ENCODE measurements at regions not wholly inside any gene's neighbourhood (a gene's known extent, or its start where the extent isn't known, plus 50 kb on each side); places are given as distances from the start of the nearest gene placed in this dataset.

DNA sequence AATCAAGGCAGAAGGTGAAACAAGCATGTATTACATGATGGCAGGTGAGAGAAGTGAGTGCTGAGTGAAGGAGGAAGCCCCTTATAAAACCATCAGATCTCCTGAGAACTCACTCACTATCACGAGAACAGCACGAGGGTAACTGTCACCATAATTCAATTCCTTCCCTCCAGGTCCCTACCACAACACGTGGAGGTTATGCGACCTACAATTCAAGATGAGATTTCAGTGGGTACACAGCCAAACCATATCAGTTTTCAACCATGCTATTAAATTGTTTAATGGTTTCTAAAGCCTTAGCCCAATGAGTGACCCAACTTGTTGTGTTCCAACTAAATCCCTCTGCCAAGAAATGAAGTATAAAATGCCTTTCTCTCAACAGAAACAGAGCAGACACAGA is 519.8 kb downstream of the GBA3 start:
- DNase-seq (ENCODE audit: extremely low read depth, low read depth) = no peak

DNA sequence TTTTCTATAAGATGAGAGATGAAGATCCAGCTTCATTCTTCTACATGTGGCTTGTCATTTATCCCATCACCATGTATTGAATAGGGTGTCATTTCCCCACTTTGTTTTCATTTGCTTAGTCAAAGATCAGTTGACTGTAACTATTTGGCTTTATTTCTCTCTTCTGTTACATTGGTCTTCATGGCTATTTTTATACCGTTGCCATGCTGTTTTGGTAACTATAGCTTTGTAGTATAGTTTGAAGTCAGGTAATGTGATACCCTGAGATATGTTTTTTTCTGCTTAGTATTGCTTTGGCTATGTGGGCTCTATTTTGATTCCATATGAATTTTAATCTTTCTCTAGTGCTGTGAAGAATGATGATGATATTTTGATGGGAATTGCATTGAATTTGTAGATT is 514.3 kb downstream of the GBA3 start:
- DNase-seq (ENCODE audit: extremely low read depth, low read depth) = no peak

DNA sequence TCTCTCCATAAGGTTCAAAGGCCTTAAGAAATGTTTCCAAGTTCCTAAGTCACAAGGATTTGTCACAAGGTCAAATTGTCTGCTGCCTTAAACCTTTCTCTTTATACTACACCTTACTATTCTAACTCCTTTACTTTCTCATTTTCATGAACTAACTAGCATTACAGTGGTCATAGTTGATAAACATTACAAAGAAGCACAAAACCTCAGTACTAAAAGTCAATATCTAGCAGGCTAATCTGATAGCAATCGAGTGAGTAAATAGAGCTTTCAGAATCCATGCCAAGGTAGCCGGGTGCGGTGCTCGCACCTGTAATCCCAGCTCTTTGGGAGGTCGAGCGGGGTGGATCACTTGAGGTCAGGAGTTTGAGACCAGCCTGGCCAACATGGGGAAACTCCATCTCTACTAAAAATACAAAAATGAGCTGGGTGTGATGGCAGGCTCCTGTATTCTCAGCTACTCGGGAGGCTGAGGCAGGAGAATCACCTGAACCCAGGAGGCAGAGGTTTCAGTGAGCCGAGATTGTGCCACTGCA is 510.0 kb downstream of the GBA3 start:
- DNase-seq (ENCODE audit: extremely low read depth, low read depth) = no peak

DNA sequence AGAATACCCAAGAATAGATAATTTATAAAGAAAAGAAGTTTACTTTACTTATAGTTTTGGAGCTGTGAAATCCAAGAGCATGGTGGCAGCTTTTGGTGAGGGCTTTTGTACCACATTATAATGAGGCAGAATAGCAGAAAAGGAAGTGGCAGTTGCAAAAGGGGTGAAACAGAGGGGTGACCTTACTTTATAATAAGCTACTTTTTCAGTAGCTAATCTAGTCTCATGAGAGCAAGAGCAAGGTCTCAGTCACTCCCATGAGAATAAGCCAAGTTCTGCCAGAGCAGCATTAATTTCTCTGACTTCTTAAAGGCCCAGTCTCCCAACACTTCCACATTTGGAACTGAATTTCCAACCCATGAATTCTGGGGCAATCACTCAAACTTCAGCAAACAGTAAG is 502.0 kb downstream of the GBA3 start:
- no peak for DNase-seq (ENCODE audit: extremely low read depth, low read depth)

DNA sequence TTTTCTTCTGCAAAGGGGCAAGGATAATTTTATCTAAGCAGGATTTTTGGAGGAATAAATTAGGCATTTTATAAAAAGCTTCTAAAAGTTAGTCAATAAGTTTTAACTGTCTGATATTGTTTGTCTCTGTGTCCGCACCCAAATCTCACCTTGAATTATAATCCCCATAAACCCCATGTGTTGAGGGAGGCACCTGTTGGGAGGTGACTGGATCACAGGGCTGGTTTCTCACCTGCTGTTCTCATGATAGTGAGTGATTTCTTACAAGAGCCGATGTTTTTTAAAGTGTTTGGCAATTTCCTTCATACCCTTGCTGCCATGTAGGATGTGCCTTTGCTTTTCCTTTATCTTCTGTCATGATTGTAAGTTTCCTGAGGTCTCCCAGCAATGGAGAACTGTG is 481.4 kb downstream of the GBA3 start:
- DNase-seq (ENCODE audit: extremely low read depth, low read depth) = no peak

DNA sequence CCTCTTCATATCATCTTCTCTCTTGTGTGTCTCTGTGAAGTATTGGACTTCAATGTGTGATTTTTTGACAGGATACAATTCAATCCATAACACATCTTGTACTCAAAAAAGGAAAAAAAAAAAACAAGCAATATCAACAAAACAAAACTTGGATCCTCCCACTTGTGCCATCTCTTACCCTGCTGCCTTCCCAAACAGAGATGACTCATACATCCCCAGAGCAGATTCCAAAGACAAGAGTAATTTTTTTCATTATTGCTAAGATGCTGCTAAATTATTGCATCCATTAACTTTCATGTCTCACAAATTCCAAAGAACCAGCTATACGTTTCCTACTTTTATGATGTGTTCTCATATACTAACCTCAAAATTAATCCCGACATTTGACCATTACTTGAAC is 479.2 kb downstream of the GBA3 start:
- no peak for DNase-seq (ENCODE audit: extremely low read depth, low read depth)

DNA sequence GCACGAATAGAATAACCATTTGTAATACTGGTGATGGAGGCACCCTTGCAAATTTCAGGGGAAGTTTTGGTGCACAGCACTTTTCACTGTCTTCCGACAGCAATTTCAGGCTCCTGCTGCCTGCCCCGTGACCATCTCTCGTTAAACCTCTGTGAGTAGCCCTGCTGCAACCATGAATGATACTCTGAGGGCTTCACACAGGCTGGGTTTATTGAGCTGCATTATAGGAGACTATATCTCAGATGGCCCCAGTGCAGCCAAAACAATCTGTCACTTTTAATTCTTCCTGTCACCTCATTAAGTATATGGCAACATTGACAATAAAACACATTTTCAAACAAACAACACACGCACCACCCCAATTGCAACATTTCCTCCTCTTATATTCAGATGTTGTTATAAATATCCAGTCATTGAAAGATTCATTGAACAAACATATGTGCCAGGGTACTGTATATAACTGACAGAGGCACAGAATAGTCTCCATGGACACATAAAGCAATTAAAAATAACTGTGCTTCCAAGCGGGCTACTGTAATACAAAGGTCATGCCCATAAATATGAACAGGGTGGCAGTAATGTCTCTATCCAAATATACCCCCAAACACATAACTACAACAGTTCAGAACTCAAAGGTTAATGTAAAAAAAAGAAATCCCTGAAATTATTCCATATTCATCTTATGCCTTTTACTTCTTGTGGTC is 477.0 kb downstream of the GBA3 start:
- no peak for DNase-seq (ENCODE audit: extremely low read depth, low read depth)

DNA sequence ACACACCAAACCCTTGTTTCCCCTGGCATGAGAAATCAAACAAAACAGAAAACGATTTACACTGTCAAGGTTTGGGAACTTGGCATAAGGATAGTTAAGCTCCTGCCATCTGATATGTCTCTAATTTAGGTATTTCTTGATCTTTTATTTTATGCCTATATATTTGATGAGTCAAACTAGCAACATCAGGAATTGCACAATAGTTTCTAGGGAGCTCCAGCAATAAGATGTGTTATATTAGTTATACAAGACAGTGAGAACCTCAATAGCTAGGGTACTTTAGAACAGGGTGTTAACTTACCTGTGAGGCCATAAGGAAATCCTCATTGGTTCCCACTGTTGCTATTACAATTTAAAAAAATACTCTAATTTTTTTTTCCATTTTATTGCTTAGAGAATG is 474.2 kb downstream of the GBA3 start:
- DNase-seq (ENCODE audit: extremely low read depth, low read depth) = no peak

DNA sequence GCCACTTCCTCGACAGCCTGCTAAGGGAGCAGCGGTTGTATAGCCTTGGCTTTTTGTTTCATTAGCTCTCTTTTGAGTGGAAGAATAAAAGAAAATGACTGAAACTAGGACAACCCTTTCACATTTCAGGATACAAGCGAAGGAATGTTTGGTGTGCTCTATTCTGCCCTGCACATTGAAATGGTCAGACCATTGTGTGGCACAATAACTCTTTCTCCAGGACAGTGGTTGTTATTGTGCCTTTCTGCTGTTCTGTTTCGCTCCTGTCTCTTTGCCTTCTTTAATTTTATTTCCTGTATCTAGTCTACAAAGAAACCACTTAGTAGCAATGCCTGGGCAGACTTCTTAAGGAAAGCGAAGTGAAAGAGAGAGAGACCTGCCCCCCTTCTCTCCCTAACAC is 473.7 kb downstream of the GBA3 start:
- no peak for DNase-seq (ENCODE audit: extremely low read depth, low read depth)

DNA sequence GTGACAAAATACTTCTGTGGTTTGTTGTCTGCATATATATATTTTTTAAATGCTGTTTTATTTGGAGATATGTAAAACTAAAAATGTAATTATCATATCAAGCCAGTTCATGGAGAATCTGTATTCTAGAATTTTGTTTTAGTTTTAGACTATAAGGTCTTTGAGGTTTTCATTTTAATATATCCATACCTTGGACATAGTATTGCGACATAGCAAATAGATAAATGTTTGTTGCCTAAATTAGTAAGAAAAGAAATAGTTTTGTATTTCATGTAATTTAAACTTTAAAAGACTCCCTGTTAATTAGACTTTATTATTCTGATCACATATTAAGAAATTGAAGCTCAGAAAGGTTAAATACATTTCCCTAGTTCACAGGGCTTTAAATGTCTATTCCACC is 472.9 kb downstream of the GBA3 start:
- DNase-seq (ENCODE audit: extremely low read depth, low read depth) = no peak

DNA sequence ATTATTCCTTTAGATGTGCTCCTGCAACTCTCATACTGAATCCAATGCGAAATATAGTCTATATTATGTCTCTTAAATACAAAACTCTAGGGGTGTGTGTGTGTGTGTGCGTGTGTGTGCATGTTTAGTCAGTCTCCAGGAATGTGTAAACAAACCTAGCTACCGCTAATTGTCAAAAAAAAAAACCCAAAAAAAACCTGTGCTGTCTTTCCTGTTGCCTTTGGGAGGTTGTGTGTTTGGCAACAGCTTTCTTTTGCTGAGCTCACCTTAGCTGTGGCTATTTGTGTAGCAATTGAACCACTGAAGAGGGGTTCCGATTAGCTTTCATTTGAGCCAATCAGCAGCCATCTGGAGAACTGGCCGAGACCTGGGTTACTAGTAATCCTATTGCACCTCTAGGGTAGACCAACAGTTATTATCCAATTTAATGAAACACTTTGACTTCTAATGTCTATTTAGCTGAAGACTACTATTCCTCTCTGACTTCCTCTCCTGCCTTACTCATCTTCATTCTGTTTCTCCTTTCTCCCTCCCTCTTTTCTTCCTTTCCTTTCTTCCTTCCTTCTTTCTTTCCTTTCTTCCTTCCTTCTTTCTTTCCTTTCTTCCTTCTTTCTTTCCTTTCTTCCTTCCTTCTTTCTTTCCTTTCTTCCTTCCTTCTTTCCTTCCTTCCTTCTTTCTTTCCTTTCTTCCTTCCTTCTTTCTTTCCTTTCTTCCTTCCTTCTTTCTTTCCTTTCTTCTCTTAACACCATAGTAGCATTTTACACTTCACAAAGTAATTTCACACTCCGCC is 471.1 kb downstream of the GBA3 start:
- DNase-seq (ENCODE audit: extremely low read depth, low read depth) = peak; percentile 23

DNA sequence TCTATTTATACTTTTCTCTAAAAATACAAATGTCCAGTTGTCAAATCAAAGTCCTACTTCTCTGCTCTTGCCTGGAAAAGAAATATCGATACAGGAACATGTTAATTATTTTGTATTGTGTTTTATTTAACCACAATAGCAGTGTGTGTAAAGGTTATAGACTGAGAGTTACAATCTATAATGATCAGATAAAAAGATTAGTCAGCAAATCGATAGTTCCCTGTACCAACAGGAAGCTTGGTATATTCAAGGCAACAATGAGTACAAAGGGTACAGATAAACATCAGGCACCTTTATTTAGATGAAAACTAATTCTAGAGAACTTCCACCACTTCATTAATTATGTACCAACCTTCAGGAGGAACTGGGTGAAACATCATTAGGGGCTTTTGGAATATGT is 469.5 kb downstream of the GBA3 start:
- no peak for DNase-seq (ENCODE audit: extremely low read depth, low read depth)

DNA sequence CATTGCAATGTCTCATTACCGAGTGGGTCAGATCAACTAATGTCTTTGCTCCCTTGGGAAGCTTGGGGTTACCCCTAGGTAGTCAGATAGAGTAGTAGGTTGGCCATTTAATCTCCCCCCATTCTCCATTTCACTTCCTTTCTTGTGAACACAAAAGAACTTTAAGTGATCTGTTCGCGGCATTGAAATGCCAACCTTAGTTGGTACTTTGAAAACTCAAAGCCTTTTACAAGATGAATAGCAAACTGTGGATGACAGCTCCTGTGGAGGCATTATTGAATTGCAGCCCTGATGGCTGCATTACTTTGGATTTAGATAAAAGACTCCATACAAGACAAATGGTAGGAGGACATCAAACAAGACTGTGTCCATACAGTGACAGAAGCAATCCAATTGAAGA is 469.1 kb downstream of the GBA3 start:
- no peak for DNase-seq (ENCODE audit: extremely low read depth, low read depth)

DNA sequence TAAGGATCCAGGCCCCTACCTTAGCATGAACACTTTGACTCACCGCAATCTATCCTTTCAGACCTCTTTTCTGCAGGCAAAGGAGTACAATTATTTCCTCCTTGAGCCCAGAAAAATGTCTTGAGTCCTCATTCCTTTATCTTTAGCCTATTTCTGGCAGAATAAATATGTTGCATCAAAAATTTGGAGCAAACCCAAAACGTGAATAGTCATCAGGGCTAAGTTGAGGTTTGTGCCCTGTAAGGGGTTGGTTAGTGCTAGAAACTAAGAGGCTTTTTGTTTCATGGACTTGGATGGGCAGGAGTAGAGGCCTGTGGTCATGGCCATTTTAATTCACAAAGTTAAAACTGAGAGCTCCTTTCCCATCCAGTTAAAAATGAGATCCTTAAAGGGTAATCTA is 460.3 kb downstream of the GBA3 start:
- DNase-seq (ENCODE audit: extremely low read depth, low read depth) = no peak

DNA sequence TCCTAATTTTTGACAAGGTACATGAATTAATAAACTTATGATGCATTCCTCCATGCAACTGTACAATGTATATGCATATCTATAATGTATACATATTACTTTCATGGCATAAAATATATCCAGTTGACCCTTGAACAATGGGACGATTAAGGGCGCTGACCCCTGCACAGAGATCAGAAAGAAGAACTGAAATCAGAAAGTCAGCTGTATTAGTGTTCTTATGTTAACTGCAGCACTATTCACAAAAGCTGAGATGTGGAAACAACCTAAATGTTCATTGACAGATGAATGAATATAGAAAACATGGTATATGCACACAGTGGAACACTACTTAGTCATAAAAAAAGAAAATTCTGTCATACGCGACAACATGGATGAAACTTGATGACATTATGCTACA is 457.1 kb downstream of the GBA3 start:
- no peak for DNase-seq (ENCODE audit: extremely low read depth, low read depth)

DNA sequence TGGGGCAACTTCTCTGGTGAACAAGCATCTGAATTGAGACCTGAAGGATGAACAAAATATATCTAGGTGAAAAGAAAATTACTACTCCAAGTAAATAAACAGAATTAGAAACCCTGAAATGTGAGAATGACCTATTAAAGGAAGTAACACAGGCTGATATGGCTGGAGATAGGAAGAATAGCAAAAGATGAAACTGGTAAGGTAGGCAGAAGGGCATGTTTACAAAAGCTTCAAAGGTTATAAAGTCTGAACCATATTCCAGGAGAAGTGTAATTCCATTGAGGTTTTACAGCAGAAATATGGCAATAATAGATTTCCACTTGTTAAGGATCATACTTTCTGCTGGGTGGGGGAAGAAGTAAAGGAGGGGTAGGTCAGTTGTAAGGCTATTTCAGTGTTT is 452.0 kb downstream of the GBA3 start:
- no peak for DNase-seq (ENCODE audit: extremely low read depth, low read depth)

DNA sequence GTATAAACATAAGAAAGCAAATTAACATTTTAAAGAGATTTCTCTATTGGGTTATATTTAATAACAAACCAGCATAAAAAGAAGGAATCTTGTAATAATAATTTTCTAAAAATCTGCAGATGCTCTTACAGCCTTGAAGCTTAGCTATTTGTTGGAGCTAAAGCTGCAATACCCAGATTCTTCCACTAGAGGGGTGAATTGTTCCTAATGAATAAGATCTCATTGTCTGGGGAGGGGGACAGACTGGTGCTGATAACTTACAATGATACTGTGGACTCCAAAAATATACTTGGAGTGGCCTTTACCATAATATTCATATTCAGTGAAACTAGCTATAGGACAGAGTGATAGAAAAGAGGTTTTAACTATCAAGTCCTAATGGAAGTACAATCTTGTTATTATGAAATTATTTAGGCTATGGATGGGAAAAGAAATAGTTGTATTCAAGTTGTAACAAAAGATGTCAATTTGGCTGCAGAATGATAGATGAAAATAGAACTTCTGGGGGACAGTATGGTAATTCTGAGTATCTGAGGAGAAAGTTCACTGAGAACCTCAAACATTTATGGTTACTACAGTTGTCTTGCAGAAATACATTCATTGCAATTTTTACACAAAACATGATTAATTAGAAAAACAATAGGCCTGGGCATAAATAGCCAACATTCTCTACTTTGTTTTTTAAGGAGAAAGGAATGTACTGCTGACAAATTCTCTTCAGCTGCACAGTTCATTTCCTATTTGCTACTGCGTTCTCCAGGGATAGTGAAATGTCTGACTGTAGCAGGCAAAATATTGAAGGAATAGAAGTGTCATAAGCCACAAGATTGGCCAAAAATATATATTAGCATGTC is 443.3 kb downstream of the GBA3 start:
- DNase-seq (ENCODE audit: extremely low read depth, low read depth) = peak; percentile 57

DNA sequence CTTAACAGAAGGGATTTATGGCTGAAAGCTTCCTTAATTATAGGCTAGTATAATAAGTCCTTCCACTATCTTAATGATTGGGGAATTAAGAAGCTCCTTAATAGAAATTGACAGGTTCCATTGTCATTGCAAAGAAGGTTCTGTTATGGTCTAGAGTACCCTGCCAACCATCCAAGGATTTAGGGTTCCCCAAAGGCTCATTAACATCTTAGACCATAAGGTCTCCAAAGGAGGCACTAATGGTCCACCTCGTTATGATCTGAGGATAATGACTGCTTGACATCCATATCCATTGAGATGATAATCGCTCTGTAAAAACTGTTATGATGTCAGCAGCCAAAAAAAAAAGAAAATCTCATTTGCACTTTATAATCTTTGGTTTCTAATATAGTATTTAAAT is 441.6 kb downstream of the GBA3 start:
- no peak for DNase-seq (ENCODE audit: extremely low read depth, low read depth)

DNA sequence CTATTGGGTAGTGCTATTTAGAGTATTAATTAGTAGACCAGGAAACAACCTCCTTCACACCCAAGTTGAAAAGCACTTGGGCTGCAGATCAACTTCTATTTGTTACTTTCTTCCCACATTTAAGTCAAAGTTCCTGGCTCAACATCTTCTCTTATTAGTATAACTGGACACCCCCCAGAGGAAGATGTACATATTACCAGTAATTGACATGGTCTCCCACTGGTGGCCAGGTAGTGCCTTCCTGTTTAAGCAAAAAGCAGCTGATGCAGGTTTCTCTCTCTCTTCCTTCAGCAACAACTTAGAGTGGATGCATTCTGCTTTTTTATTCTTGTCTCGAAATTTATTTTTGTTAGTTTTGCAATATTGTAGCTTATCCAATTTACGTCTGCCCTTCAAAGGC is 438.1 kb downstream of the GBA3 start:
- DNase-seq (ENCODE audit: extremely low read depth, low read depth) = no peak

DNA sequence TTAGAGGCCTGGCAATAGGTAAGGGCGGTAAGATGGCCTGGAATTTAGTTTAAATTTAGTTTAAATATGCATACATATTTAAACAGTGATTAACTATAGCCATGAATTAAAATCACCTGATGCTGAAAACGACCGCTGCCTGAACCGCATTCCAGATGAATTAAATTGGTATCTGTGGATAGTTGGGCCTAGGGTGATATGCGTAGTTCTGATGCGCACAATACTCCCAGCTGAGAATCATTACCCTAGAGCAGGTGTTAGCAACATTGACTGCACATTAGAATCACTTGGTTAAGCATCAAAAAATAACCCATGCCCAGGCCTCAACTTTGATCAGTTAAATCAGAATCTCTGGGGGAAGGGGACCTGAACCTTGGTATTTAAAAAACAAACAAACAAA is 432.4 kb downstream of the GBA3 start:
- DNase-seq (ENCODE audit: extremely low read depth, low read depth) = no peak

DNA sequence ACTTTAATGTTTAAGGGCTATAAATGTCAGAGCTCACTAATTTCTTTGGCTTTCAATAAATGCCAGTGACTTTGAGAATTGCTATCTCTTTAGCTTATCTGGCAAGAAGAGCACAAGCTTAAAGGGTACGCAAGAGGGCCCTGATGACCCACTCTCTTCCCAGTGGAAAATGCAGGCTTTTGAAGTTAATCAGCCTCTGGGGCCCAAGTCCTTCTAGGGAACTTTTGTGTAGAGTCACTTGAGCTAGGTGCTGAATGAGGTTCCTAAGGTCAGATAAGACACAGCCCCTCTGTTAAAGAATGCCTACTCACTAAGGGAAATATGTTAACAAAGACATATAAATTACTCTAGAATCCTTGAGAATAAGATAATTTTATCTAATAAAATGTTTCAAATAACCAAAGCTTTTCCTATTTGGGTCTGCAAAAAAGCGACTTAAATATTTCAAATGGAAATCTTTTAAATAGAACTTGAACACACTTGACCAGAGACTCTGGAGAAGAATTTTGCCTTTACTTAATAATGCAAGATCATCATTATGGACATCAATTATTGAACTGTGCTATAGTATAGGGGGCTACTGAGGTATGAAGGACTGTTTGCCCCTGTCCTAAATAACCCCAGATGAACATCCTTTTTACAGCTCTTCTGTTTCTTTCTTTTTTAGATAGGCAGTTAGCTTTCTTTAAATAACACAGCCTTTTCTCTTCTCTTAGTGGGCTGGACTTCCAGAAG is 430.1 kb downstream of the GBA3 start:
- no peak for DNase-seq (ENCODE audit: extremely low read depth, low read depth)

Measured in NCI-H460 (cell line).